ACC112 (cell line): ENCODE measurements at regions not wholly inside any gene's neighbourhood (a gene's known extent, or its start where the extent isn't known, plus 50 kb on each side); places are given as distances from the start of the nearest gene placed in this dataset.

ENCODE experiments used
- H2AFZ ChIP-seq: fragments of 200-600 bp; sonication (generic); one replicate; pipeline ENCODE4 v1.6.0; 2017; ENCODE audit warnings: antibody characterized with exemption, low read length; ENCODE audit not compliant: unreplicated experiment
- H3K27ac ChIP-seq: fragments of 200-600 bp; sonication (generic); 2 replicates; pipeline ENCODE4 v1.5.1; 2014; ENCODE audit warnings: low read depth, mild to moderate bottlenecking, antibody characterized with exemption, low read length, moderate library complexity
- H3K27me3 ChIP-seq: fragments of 200-600 bp; sonication (generic); 2 replicates; pipeline ENCODE4 v1.6.1; 2014; ENCODE audit warnings: mild to moderate bottlenecking, antibody characterized with exemption, low read length, moderate library complexity, mixed read lengths; ENCODE audit not compliant: insufficient read depth
- H3K36me3 ChIP-seq: fragments of 200-600 bp; sonication (generic); 2 replicates; pipeline ENCODE4 v1.6.1; 2016; ENCODE audit warnings: mild to moderate bottlenecking, antibody characterized with exemption, low read length, moderate library complexity, mixed read lengths; ENCODE audit not compliant: insufficient read depth
- H3K4me1 ChIP-seq: fragments of 200-600 bp; sonication (generic); one replicate; pipeline ENCODE4 v1.6.1; 2016; ENCODE audit warnings: low read length, mixed read lengths; ENCODE audit not compliant: insufficient read depth, unreplicated experiment, control insufficient read depth
- H3K4me3 ChIP-seq: fragments of 200-600 bp; sonication (generic); 2 replicates; pipeline ENCODE4 v1.5.1; 2014; ENCODE audit warnings: mild to moderate bottlenecking, low read depth, low read length
- H3K79me2 ChIP-seq: fragments of 200-600 bp; sonication (generic); one replicate; pipeline ENCODE4 v1.6.0; 2016; ENCODE audit warnings: low read length; ENCODE audit not compliant: control insufficient read depth, unreplicated experiment, insufficient read depth

DNA sequence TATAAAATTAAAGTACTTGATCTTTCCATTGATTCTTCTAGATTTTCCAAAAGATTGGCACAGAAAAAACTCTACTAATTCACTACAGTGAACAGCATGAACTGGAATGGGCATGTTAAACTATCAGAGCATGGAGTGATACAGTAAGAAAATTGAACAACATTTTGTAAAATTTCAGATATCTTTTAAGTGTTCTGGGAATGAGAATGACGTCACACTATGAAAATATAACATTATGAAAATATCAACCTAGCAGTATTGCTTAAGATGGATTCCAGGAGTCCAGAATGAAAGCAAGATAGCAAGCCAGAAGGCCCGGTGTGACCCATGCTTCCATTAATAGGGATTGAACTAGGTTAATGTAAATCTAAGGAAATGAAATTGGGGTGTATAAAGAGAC lies 319.9 kb downstream of the GABRG1 start:
- Histone ChIP-seq H3K4me1 (no peaks in the 10 kb centered on the region), H3K4me3 (no peak overlapping the region), H3K36me3 (no peaks in the 10 kb centered on the region), H2AFZ (no peak overlapping the region), H3K27ac (no peak overlapping the region), H3K79me2 (no peaks in the 10 kb centered on the region), H3K27me3 (no peaks in the 10 kb centered on the region)

DNA sequence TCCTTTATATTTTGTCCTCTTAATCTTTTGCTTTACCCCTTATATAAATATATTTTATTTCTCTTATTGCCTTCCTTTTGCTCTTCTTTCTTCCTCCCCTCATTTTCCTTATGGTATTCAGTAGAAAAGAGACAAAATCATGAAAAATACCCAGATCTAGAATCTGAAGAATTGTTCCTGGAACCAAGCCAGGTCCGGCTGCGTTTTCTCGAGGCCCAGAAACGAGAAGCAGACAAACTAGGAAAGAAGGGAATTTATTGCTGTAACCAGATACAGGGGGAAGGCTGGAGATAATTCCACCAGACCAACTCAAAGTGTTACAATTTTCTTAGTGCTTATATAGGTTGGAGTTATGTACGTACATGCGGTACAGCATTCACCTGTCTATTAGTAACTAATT lies 328.7 kb downstream of the GABRG1 start:
- no peaks in the 10 kb centered on the region for H3K4me1 ChIP-seq
- no peak overlapping the region for H3K27ac ChIP-seq
- no peaks in the 10 kb centered on the region for H3K27me3 ChIP-seq
- no peaks in the 10 kb centered on the region for H3K36me3 ChIP-seq
- no peak overlapping the region for H3K4me3 ChIP-seq
- H3K79me2 ChIP-seq, result no peaks in the 10 kb centered on the region
- H2AFZ ChIP-seq, result no peak overlapping the region

DNA sequence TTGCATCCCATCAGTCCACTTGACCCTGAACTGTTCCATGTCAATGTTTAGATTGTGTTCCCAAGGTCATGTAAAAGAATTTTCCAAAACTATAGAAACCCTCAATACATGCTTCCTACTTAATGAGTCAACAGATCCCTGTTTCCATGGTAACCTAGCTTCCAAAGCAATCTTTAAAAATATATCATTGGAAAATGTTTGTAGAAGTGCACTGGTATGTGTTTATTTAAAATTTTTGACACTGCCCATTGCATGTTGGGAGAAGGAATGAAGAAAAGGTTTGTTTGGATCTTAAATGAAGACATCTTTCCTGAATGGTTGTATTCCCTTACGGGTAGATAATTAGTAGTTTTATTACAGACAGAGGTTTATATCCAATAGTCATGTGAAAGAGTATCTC lies 345.3 kb downstream of the GABRG1 start:
- H3K79me2 ChIP-seq, result no peaks in the 10 kb centered on the region

DNA sequence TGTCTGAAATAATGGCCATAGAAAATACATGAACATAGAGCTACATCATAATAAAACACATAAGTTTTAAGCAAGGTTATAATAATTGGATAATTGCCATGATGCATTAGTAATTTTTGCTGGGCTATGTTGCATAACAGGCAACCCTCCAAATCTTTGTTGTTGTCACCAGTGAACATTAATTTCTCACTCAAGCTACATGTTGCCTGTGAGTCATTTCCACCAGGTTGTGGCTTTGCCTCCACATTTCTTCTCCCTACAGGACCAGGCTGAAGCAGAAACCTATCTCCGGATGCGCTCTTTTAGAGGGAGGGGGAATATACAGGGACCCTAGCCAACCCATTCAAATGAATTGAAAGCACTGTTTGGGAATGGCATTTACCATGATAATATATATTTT lies 347.7 kb downstream of the GABRG1 start:
- Histone ChIP-seq H3K27me3 (no peaks in the 10 kb centered on the region), H2AFZ (no peak overlapping the region), H3K4me1 (no peaks in the 10 kb centered on the region), H3K79me2 (no peaks in the 10 kb centered on the region), H3K4me3 (no peak overlapping the region), H3K36me3 (no peaks in the 10 kb centered on the region), H3K27ac (no peak overlapping the region)

More for the DNA sequence above, 345.3 kb downstream of the GABRG1 start:
- Histone ChIP-seq H3K4me1 (no peaks in the 10 kb centered on the region), H3K4me3 (no peak overlapping the region), H3K27ac (no peak overlapping the region), H2AFZ (no peak overlapping the region), H3K27me3 (no peaks in the 10 kb centered on the region), H3K36me3 (no peaks in the 10 kb centered on the region)

DNA sequence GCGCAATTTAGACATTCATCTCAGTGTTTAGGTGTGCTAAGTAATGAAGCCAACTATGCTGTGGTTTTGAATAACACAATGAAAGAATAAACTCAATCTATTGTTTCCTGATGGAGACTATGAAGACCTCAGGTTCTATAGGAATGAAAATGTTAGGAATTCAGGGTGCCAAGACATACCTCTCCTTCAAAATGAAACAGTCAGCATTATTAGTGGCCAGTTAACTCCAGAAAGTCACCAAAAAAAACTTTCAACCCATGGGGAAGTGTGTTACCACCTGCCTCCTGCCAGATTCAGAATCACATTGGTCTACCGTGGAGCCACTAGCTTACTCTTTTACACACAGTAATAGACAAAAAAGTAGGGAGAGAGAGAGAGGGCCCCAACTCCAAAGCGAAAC lies 352.9 kb downstream of the GABRG1 start:
- Histone ChIP-seq H3K79me2 (no peaks in the 10 kb centered on the region), H3K27me3 (no peaks in the 10 kb centered on the region), H3K4me3 (no peak overlapping the region), H3K27ac (no peak overlapping the region), H3K4me1 (no peaks in the 10 kb centered on the region), H2AFZ (no peak overlapping the region), H3K36me3 (no peaks in the 10 kb centered on the region)

DNA sequence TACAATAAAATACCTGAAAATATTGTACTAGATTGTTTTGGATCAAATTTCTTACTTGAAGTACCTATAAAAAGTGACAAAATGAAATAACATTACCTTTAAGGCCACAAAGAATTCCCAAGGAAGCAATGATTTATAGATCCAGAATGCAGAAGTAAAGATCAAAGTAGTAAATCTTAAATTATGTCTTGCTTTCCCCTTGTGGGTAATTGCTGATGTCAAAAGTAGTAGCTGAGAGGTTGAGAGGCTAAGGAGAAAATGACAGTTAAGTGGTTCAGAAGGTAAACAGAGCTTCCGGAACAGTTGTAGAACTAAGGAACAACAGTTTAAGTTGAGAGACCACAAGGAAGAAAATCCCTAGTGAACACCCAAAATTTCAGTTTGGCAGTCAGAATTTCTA lies 358.3 kb downstream of the GABRG1 start:
- no peak overlapping the region for H2AFZ ChIP-seq
- no peaks in the 10 kb centered on the region for H3K27me3 ChIP-seq
- H3K27ac ChIP-seq, result no peak overlapping the region
- H3K79me2 ChIP-seq, result no peaks in the 10 kb centered on the region
- H3K4me1 ChIP-seq, result no peaks in the 10 kb centered on the region
- no peak overlapping the region for H3K4me3 ChIP-seq
- H3K36me3 ChIP-seq, result no peaks in the 10 kb centered on the region

DNA sequence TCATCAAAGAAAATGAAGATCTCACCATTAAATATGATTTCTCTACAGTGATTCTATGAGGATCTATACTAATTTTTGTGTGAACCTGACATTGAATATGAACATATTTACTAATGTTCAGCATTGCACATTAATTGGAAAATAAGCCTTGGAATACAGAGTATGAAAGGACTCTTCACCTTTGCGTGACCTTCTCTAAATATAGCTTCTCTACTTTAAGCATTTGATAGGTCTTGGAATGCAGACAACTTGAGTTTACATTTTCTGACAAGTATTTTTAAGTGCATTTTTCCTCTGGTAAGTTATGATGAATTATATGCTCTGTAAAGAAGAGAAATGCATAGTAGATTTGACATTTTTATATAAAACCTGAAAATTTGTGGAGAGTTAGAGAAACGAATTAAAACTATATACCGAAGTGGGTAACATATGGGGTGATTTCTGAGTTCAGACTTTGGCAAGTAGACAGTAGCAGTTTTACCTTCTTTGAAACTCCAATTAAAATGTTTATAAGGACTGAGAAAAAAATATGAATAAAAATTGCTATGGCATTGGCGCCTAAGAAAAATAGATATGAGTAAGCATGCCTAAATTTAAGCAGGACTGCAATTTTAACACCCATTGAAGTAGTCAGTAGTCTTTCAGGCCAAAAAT lies 371.9 kb downstream of the GABRG1 start:
- H3K27me3 ChIP-seq, result no peaks in the 10 kb centered on the region
- H3K36me3 ChIP-seq, result no peaks in the 10 kb centered on the region
- no peak overlapping the region for H2AFZ ChIP-seq
- H3K4me3 ChIP-seq, result no peak overlapping the region
- H3K79me2 ChIP-seq, result no peaks in the 10 kb centered on the region
- H3K4me1 ChIP-seq, result no peaks in the 10 kb centered on the region
- no peak overlapping the region for H3K27ac ChIP-seq

DNA sequence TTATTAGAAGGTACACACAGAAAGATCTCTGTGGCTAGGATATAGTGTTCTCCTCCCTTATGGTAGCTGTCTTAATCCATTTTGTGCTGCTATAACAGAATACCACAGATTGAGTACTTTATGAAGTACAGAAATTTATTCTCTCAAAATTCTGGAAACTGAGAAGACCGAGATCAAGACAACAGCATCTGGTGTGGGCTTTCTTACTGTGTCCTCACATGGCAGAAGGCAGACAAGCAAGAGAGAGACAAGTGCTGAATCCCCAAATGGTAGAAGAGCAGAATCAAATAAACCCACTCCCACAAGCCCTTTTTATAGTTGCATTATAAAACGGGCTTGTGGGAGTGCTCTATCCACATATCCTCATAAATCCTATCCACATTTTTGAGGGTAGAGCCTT lies 373.1 kb downstream of the GABRG1 start:
- Histone ChIP-seq H3K36me3 (no peaks in the 10 kb centered on the region), H3K4me3 (no peak overlapping the region)

DNA sequence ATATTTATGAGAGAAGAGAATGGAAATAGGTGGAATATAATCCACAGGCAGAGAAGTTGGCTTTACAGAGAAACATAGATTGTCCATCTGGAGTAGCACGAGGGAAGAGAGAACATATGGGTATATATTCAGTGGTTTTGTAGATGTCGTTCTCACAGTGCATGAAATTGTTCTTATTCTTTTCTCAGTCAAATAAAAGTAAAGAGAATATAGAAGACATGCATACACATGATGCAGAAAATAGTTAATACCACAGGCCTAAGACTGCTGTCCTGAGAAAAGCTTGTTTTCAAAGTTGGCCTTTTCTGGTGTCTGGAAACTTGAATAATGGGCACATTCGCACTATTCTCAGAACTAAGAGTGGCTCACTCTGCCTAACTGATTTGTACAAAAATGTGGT lies 378.1 kb downstream of the GABRG1 start:
- no peaks in the 10 kb centered on the region for H3K79me2 ChIP-seq
- H3K27me3 ChIP-seq, result no peaks in the 10 kb centered on the region
- no peaks in the 10 kb centered on the region for H3K4me1 ChIP-seq
- H3K27ac ChIP-seq, result no peak overlapping the region
- no peak overlapping the region for H2AFZ ChIP-seq
- no peak overlapping the region for H3K4me3 ChIP-seq
- H3K36me3 ChIP-seq, result no peaks in the 10 kb centered on the region

More for the DNA sequence above, 373.1 kb downstream of the GABRG1 start:
- H3K4me1 ChIP-seq, result no peaks in the 10 kb centered on the region
- no peaks in the 10 kb centered on the region for H3K27me3 ChIP-seq
- H3K79me2 ChIP-seq, result no peaks in the 10 kb centered on the region
- no peak overlapping the region for H3K27ac ChIP-seq
- no peak overlapping the region for H2AFZ ChIP-seq

DNA sequence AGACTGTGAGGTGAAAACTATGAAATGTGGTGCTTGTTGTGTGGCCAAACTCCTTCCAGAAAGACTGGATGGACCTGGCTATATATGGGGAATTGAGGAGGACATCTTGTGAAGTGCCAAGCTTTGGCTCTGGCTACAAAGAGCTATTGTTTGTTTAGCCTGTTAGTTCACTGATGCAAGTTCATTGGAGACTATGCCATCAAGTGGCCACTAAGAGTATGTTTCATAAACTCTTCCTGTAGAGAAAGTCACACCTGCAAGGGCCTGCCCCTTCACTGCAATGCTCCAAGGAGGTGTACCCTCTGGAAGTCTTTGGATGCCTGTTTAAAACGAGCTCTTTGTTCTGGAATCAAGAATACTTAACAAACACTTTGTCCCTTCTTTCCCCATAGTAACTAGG lies 382.0 kb downstream of the GABRG1 start:
- H3K36me3 ChIP-seq, result no peaks in the 10 kb centered on the region
- no peaks in the 10 kb centered on the region for H3K79me2 ChIP-seq
- H3K4me3 ChIP-seq, result no peak overlapping the region
- H3K27ac ChIP-seq, result no peak overlapping the region
- H3K4me1 ChIP-seq, result no peaks in the 10 kb centered on the region
- no peak overlapping the region for H2AFZ ChIP-seq
- H3K27me3 ChIP-seq, result no peaks in the 10 kb centered on the region

DNA sequence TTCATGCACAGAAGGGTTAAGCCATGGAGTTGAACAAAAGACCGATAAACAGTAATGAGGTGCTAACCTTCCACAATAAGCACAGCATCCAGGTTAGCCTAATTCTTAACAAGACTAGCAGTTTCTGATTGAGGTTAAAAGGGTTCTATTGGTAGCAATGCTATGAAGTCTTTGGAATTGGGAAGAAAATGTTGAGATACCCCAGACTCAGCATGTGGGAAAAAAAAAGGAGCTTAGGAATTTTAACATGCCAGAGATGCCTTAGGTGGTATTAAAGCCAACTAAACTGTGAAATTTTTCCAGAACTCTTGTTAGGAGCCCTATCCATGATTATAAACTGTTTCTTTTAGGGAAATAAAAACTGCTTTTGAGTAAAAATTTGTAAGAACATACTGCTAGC lies 391.7 kb downstream of the GABRG1 start:
- no peaks in the 10 kb centered on the region for H3K79me2 ChIP-seq
- no peak overlapping the region for H2AFZ ChIP-seq
- no peak overlapping the region for H3K4me3 ChIP-seq
- no peaks in the 10 kb centered on the region for H3K36me3 ChIP-seq
- no peaks in the 10 kb centered on the region for H3K4me1 ChIP-seq
- no peak overlapping the region for H3K27ac ChIP-seq
- no peaks in the 10 kb centered on the region for H3K27me3 ChIP-seq
